Head of caudate nucleus (tissue), 42 donors: ENCODE measurements at regions not wholly inside any gene's neighbourhood (a gene's known extent, or its start where the extent isn't known, plus 50 kb on each side); places are given as distances from the start of the nearest gene placed in this dataset.

Experiments used
- DNase-seq, 42 donors: peaks; one replicate each; pipeline versions ENCODE4 v3.0.0 to v3.0.0-alpha.2; 2020 to 2021; ENCODE audit warnings: mixed read lengths in 7 of 42
- intact Hi-C: fragments of 100-400 bp; cut with DNase I; formaldehyde crosslinking; loops from one replicate; pipeline ENCODE4 v1.15.0; 2022

DNA sequence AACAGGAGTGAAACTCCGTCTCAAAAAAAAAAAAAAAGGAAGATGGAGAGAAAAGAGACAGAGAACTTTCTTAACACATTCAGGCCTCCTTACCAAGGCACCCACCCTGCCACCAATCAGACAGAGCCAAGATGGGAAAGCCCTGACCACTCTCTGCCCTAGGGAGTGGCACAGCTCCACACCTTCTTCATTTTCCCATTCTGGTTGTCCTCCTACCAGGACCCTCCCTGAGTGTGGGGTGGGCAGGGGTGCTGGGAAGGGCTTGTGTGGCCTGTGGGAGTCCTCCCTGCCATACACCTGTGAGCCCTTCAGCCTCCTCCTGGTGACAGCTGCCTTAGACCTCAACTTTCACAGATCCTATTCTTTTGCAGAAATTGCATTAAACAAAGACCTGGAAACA is 513.6 kb downstream of the BCL11B start:
- intact Hi-C loops = no loop called here
- DNase-seq = no peak

DNA sequence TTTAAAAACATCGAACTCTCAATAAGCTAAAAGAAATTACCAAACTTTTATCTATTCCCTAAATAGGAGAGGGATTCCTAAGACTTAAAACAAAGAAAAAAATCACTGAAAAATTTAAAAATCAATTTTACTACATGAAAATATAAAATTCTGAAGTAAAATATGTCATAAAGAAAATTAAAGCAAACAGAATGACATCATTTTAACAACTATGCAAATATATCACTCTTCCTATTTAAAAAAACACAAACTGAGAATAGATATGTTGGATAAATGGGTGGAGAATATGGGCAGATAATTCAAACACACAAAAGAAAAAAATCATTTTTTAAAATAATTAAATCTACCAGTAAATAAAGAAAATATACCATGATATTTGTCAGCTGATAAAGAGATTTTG is 510.0 kb downstream of the BCL11B start:
- intact Hi-C loops = no loop called here
- DNase-seq = no peak

DNA sequence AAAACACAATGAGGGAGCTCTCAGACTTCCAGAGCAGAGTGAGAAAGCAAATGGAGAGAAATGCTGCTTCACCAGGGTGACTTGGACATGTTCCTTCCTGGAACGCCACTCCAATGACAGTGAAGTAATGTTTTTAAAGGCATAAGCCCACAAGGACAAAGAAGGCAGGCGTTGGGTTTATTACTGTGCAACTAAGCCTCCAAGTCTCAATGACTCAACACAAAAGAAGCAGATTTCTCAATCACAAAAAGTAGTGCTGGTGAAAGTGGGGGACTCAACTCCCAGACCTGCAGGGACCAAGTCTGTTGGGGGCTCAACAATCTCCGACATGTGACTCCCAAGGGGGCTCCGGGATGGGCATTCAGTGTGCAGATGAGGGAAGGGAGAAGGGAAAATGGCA is 505.2 kb downstream of the BCL11B start:
- intact Hi-C loops = no loop called here
- DNase-seq = no peak

DNA sequence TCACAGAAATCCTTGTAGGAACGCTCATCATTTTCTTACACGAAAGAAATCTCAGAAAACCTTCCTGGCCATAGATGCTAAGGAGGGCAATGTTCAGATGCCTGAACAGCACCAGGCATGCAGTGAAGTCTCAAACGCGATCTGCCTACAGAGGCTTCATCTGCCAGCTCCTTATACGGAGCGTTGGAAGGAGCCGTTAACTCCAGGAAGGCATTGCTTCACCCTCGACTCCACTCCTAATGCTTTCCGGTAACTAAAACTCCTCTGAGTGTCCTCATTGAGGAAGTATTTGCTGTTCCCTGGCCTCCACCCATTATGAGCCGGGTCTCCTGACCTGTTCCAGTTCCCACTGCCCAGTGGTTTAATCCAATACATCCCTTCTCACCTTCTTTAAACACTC is 502.7 kb downstream of the BCL11B start:
- intact Hi-C loops = no loop called here
- peak in 23 of 42 donors; percentile 4 to 77 (median 29) for DNase-seq

DNA sequence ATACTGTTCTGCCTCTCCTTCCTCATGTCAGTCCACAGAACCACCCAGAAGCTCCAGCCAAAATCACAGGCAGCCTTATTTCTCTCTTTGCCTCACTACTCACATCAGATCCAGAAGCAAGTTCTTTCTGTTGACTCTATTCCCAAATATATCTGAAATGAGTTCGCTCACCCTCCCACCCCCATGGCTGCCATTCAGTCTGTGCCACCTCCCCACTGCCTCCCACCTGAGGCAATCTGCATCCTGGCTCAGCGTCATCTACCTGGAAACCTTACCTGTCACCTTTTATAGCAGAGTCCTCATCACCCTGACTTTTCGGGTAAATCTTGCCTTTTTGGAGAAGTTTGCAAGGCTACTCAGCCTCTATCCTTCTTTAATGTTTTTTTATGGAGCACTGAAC is 501.8 kb downstream of the BCL11B start:
- intact Hi-C loops = no loop called here
- peak; percentile 19 to 95 (median 70) for DNase-seq

DNA sequence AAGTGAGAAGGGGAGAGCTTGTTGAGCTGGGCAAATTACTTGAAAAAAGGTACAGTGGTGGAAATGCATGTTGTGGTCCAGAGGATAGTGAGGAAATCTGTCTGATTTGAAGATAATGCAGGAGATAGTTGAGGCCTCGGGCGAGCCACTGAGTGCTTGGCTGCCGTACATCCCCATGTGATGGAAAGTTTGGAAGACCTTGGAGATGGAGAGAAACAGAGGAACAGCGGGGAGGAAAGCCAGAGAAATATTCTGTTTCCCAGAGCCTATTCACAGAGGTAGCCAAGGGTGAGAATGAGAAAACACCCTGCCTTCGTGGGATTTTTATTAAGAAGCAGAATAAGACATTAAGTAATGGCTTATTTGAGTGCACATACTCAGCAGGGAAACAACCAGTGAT is 498.2 kb downstream of the BCL11B start:
- intact Hi-C loops = no loop called here
- no peak for DNase-seq

DNA sequence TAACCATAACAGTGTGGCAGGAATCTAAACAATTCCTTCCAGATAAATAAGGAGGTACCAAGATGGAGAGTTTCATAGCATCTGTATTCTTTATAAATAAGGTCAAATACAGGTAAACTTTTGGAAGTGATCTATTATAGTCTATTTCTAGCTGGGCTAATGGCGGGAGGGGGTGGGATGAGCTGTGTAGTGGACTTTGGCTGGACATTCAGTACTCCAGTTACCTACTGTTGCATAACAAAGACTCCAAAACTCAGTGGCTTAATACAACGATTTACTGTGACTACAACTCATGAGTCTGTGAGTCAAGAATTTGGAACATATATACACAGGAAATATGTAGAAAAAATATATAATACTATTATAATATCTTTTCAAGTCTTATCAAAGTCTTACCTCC is 496.1 kb downstream of the BCL11B start:
- intact Hi-C loops = no loop called here

DNA sequence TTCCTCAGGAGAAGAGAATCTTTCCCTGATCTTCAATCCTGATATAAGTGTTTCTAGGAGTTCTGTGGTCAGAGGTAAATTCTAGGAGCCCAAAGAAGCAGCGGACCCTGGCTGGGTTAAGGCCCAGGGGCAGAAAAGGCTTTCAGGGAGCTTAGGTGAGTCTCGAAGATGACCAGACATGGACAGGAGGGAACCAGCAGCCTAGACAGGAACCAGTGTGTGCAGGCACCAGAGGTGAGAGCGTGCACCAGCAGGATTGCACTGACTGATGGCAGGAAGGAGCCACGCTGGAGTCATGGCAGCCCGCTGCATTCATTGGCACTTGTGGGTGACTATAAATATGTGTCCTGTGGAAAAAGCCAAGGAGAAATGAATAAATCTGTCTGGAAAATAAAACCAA is 489.9 kb downstream of the BCL11B start:
- intact Hi-C loops = no loop called here
- DNase-seq = no peak

More for the DNA sequence above, 496.1 kb downstream of the BCL11B start:
- no peak for DNase-seq

DNA sequence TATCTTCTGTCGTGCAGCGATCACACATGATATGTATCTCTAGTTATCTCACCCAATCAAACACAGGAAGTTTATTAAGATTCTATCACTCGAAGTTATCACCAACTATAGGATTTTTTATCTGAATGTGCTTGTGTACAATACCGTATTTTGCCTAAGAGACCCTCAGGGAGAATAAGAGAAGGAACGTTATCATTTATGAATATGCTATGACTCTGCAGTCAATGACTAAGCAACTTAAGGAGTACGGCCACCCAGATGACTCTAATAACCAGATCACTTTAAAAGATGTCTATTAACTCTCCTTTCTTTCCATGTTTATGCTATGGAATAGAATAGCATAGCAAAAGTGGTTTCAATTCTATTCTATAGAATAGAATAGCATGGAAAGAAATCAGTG is 486.4 kb downstream of the BCL11B start:
- DNase-seq = no peak
- intact Hi-C loops = no loop called here

DNA sequence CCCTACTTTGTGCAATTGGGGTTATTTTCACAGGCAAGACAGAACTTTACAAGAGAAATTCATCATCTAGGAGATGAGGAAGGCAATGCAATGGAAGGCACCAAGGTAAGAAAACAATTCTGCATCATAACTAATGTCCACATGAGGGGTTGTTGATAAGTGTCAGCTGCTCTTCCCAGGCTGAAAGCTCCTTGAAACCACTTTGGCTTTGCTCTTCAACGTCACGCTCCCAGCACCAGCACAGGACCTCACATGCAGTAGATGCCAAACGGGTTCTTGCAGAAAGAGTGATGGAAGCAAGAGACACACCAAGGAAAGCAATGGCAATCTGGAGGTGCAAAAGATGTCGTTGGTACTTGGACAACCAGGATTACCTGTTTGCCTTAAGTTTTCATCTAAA is 485.5 kb downstream of the BCL11B start:
- DNase-seq = no peak
- intact Hi-C loops = no loop called here

DNA sequence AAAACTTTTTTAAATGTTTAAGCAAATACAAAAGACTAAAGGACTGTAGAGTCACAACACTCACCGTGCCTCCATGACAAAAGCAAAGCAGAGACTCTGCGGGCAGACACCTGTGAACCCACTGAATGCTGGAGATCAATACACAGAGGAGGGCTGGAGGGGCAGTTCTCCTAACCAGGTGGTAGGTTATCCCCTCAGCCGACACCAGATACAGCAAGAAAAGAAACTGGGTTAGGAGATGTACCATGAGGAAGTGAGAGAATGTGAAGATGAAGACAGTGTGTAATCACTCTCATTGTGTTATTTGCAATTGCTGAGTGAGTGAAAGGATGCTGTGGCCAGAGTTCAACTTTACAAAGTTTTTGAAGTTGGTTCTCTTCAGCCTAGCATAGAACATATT is 480.3 kb downstream of the BCL11B start:
- DNase-seq = no peak
- intact Hi-C loops = no loop called here

DNA sequence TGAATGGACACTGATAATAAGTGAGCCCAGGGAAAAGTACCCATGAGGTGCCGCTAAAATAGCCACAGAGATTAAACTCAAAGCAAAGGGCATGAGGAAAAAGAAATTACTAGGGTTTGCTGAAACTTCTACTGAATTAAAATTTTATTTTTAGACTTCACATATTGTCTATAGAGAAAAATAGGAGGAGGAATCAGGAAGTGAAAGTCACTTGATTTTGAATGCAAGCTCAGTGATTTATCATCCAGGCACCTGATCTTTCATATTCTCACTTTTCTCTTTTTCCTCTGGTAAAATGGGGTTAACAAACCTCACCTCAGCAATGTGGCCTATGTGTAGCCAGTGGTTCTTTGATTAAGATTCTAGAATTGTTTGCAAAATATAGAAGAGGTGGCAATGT is 479.8 kb downstream of the BCL11B start:
- intact Hi-C loops = no loop called here
- no peak for DNase-seq

DNA sequence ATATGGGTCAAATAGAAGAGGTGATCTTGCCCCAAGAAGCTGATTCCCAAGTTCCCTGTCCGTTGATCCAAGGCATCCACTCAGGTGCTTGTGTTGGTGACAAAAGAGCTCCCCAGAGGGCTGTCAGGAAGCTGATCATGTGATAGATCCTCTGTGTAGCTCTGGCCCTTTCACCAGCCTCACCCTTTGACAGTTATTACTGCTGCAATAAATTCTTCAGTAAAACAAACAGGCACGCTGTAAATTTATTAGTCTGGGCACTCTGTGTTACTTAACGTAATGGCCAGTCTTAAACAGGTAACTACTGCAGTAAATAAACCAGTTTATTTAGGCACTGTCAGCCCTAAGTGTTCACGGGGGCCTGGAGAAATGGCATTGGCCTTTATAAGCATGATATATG is 473.9 kb downstream of the BCL11B start:
- DNase-seq = no peak
- intact Hi-C loops = no loop called here

DNA sequence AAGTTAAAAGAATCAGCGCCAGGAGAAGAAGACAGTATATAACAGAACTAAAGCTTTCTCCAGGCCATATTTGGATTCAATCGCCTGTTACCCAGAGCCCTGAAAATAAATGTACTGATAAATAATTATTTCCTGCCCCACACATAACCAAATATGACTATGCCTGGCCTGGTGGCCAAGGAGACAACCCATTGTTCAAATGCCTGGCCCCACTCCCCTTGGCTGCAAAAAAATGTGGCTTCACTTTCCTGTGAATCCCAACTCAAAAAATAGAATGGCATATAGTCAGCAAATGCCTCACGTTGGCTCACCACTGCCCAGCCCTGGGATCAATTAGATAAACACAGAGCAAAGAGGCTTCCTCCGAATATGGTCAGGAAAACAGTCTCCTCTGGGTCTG is 472.1 kb downstream of the BCL11B start:
- DNase-seq = no peak
- intact Hi-C loops = no loop called here

DNA sequence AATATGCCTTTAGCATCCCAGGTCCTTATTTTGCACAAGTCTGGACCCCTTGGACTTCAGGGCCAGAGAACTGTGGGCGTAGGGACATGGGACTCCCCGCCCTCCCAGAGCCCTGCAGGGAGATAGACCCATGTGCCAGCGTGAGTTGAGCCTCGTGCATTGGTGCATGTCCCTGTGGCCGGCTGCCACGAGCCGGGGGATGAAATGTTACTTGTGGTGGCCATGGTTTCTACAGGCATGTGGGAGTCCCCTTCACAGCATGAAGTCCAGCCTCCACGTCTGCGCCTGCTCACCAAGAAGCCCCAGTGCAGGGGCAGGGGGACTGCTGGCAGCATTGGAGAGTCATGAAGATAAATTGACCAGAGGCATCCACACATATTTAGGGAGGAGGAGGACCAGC is 470.0 kb downstream of the BCL11B start:
- no peak for DNase-seq
- intact Hi-C loops = no loop called here

DNA sequence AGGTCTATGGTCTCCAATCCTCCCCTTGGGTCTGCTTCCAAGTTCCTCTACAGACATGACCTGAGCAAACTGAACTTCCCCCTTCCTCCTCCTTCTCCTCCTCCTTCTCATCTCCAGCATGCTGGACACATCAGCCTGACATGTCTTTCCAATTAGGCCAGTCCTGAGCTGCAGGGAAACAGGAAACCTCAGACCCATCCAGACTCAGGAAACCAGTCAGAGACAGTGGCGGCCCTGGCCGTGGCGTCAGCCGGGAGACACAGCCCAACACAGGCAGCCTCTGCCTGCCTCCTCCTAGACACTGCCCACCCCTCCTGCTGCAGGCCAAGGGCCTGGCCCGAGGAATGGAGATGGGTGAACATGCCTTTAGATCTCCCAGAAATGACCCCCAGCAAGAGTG is 468.8 kb downstream of the BCL11B start:
- DNase-seq = no peak

DNA sequence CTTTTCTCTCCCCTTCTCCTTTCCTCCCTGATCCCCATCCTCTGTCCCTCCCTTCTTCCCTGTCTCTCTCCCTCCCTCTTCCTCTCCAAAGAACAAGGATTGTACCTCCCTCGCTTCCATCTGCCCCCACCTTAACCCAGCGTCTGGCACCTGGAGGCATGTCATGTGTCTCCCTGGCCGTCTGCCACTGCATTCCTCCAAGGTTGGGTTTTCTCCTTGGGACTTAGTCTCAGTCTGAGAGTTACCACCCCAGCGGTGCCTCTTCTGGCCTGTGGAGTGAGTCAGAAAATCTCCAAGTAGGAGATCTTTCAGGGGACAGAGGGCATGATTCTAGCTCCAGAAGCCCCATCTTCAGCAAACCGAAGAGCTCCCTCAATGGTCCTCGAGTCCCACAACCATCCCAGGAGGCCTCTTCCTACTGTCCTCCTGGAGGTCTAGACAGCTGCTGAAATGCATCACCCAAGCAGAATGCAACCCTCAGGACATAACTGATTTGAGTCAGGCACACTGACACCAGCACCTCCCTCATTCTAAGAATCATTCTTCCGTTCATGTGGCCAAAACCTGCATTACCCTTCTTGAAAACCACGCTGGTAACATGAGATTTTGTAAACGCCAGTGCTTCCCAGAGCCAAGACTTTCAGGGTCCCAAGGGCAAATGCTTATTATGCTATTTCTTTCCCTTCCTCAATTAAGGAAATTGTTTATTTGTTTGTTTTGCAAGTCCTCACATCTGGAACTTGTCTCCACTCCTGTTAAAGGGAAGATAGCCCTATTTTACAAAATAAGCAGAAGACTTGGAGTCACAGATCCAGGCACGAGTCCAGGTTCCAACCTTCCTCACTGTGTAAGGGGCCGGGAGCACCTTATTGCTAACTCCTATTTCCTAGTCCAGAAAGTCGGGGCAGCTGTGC is 463.2 kb downstream of the BCL11B start:
- DNase-seq = no peak

More for the DNA sequence above, 468.8 kb downstream of the BCL11B start:
- intact Hi-C loops = no loop called here

DNA sequence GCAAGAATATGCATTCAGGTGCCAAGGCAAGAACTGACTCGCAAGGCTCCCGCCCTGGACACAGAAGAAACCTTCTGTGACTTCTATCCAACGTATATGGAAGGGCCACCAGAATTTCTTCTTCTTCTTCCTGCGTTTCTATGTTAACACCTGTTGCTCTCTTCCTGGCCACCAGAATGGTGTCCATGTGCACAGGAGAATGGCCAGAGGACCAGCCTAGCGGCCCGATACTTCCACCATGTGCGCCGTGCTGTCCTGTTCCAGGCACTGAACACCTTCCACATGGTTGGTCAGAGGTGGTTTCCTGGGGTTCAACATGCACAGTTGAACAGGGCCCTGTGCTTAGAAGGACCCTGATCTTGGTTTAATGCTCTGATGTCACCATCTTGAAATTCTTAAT is 455.8 kb downstream of the BCL11B start:
- intact Hi-C loops = no loop called here
- DNase-seq = no peak

More for the DNA sequence above, 463.2 kb downstream of the BCL11B start:
- intact Hi-C loops = no loop called here

DNA sequence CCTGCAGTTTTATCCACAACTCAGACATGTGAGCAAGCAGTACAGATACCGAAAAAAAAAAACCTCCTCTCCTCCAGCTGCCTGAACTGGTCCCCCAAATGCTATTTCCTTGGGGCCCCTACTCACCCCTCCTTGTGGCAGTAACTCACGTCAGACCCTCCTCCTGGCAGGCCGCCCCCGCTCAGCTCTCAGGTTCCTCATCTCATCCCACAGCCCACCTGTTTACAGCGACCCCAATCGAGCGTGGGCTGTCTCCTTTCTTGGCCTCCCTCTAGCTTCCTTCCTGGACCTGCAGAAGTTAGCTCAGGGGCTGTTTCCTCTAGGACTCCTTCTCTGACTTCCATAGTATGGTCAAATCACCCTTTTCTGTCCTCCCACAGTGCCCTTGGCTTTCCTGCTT is 455.3 kb downstream of the BCL11B start:
- no peak for DNase-seq
- intact Hi-C loops = no loop called here

DNA sequence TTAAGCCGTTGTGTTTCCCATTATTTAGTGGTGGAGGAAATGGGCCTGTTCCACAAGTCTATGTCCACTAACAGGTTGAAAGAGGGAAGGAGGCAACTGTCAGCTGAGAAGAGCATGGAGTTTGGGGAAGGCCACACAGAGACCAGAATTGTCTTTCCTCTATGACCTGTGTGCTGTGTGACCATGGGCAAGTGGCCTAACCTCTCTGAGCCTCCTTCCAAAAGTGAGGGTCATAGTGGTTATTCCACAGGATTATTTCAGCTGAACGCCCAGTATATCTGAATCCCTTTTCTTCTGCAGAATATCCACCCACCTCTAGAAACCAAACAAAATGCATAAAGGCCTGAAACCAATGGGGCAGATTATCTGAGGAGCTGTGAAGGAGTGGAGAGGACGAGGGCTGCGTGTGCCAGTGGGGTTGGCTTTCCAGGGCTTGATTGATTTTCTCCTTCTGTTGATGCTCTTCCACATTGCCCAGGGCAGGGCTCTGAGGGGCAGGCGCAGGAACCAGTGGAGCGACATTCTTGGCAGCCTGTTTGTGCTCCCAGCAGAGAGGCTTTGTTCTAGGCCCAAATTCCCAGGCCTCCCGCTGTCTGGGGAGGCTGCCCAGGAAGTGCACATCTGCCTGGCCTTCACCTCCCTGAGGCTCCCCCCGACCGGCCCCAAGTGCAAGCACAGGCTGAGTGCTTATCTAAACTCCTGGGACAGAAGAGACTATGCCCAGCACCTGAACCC is 452.7 kb downstream of the BCL11B start:
- intact Hi-C loops = no loop called here
- DNase-seq = no peak

DNA sequence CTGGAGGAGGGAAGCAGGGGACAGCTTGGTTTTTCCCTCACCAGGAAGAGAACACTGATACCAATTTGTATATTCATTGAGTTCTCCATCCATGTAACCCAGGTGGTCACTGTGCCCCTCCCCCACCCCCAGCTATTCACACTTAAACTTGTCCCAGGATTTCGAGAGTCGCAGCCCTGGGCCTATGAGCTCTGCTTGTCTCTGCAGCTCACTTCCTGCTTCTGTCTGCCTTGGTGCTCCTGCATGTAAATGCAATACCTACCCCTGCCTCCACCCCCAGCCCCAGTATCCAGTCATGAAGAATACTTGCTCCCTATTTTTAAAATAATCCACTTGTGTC is 452.2 kb downstream of the BCL11B start:
- intact Hi-C loops = no loop called here
- no peak for DNase-seq
